Caco-2 (cell line): ENCODE measurements at regions not wholly inside any gene's neighbourhood (a gene's known extent, or its start where the extent isn't known, plus 50 kb on each side); places are given as distances from the start of the nearest gene placed in this dataset.
A peak's percentile ranks its signal among the peaks of the same experiment; 100 is the strongest.
"Not testable (repeated sequence)": the region's sequence is repeated elsewhere in the genome, so short reads cannot be mapped to it uniquely, and the experiment has no call there.

ENCODE experiments used
- BruUV-seq: library from RNA; stranded (reverse); fragments of 400-500 nt; replicated peaks from 2 replicates; lab custom pipeline; 2021; lab: Mats Ljungman, UMichigan
- CTCF ChIA-PET: fragments of 300-600 bp; sonication (Branson Sonifier 250); formaldehyde crosslinking; loops from one replicate; lab custom pipeline; 2022; ENCODE audit warnings: antibody characterized with exemption; lab: Charles Lee
- POLR2A ChIA-PET: fragments of 300-600 bp; sonication (Branson Sonifier 250); formaldehyde crosslinking; loops from one replicate; lab custom pipeline; 2022; ENCODE audit warnings: antibody characterized with exemption; lab: Charles Lee
- DNase-seq, 2 experiments: peaks; one replicate each; pipeline versions ENCODE4 v3.0.0 to v3.0.0-alpha.2; 2020 to 2022
- H3K27me3 ChIP-seq: replicated peaks from 2 replicates; pipeline ENCODE4 v1.6.0; 2011; ENCODE audit warnings: low read length; ENCODE audit not compliant: control insufficient read depth, insufficient read depth
- H3K36me3 ChIP-seq: 2 replicates; pipeline ENCODE4 v1.5.1; 2011; ENCODE audit warnings: low read length; ENCODE audit not compliant: control insufficient read depth, insufficient read depth
- H3K4me1 ChIP-seq: fragments of 250-450 bp; sonication (Bioruptor Pico); 2 replicates; pipeline ENCODE4 v1.5.1; 2020; ENCODE audit warnings: mild to moderate bottlenecking
- H3K4me3 ChIP-seq: 2 replicates; pipeline ENCODE4 v1.5.1; 2011; ENCODE audit warnings: low read depth, mild to moderate bottlenecking, control low read depth, low read length
- H3K9me3 ChIP-seq: fragments of 250-450 bp; sonication (Bioruptor Pico); 2 replicates; pipeline ENCODE4 v1.5.1; 2020; ENCODE audit warnings: mild to moderate bottlenecking, moderate library complexity
- H3K27ac Mint-ChIP-seq: one replicate; pipeline ENCODE4 v1.8.0; 2022; ENCODE audit warnings: mixed read lengths; ENCODE audit not compliant: unreplicated experiment
- H3K27me3 Mint-ChIP-seq: one replicate; pipeline ENCODE4 v1.8.0; 2022; ENCODE audit warnings: mixed read lengths; ENCODE audit not compliant: insufficient read depth, unreplicated experiment
- H3K36me3 Mint-ChIP-seq: one replicate; pipeline ENCODE4 v1.8.0; 2022; ENCODE audit warnings: mild to moderate bottlenecking, mixed read lengths; ENCODE audit not compliant: insufficient read depth, unreplicated experiment
- H3K4me1 Mint-ChIP-seq: one replicate; pipeline ENCODE4 v1.8.0; 2022; ENCODE audit warnings: low read depth, mixed read lengths; ENCODE audit not compliant: unreplicated experiment
- H3K4me3 Mint-ChIP-seq: one replicate; pipeline ENCODE4 v1.8.0; 2022; ENCODE audit warnings: mild to moderate bottlenecking, moderate library complexity, mixed read lengths; ENCODE audit not compliant: unreplicated experiment
- H3K9me3 Mint-ChIP-seq: one replicate; pipeline ENCODE4 v1.8.0; 2022; ENCODE audit warnings: mixed read lengths; ENCODE audit not compliant: unreplicated experiment
- CTCF ChIP-seq, 2 experiments: fragments of 200-600 bp in 1 of 2; IDR thresholded peaks; 1 replicate in 1 of 2; 2 replicates in 1 of 2; pipeline versions ENCODE4 v1.5.1 to v1.8.0; 2011 to 2022; ENCODE audit warnings: antibody characterized with exemption in 1 of 2, control low read depth in 1 of 2, inconsistent platforms in 1 of 2, low read depth in 1 of 2, low read length in 1 of 2, mild to moderate bottlenecking in 1 of 2, moderate library complexity in 1 of 2; ENCODE audit not compliant: insufficient read depth in 1 of 2, severe bottlenecking in 1 of 2, unreplicated experiment in 1 of 2
- intact Hi-C: fragments of 100-400 bp; cut with micrococcal nuclease; formaldehyde crosslinking; loops from one replicate; pipeline ENCODE4 v1.10.0; 2022; ENCODE audit not compliant: unreplicated experiment

DNA sequence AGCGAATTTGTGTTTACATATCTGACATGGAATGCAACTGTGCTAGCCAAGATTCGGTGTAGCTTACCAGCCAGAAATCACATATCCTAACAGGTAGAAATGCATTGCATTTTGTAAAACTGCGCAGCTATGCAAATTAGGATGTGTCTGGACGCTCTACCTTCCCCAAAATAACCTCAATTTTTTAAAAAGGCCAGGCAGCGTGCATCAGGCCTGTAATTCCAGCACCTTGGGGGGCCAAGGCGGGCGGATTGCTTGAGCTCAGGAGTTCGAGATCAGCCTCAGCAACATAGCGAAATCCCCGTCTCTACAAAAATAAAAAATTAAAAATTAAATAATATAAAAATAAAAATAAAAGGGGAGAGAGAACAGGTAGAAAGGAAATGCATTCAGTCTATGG is 305.0 kb downstream of the TYW1 start:
- peak overlapping the region; percentile 85 for H3K4me3 Mint-ChIP-seq
- peaks cover 42% of the 10 kb centered on the region for H3K36me3 Mint-ChIP-seq
- BruUV-seq, result no TSS peak
- intact Hi-C loops, result loop anchor here (2.0 kb wide), 1 partner anchor 125 kb away; no protein-coding TSS in a partner anchor
- H3K9me3 Mint-ChIP-seq, result no peaks in the 10 kb centered on the region
- Histone ChIP-seq H3K9me3 (no peaks in the 10 kb centered on the region), H3K4me3 (peak overlapping the region; percentile 69), H3K27me3 (no peaks in the 10 kb centered on the region), H3K36me3 (no peaks in the 10 kb centered on the region), H3K4me1 (no peaks in the 10 kb centered on the region)
- ChIA-PET CTCF (interaction anchor here (0.6 to 1.2 kb wide), 3 partner anchors 13 to 329 kb away, joined by 3 to 5 read pairs (median 4); no protein-coding TSS in a partner anchor), POLR2A (interaction anchor here (0.5 to 1.4 kb wide), 10 partner anchors 18 to 808 kb away, joined by 3 to 10 read pairs (median 4); partner anchors contain the start of genes SBDS and TYW1)
- H3K27ac Mint-ChIP-seq, result peak overlapping the region; percentile 96
- peaks cover 6% of the 10 kb centered on the region for H3K4me1 Mint-ChIP-seq
- H3K27me3 Mint-ChIP-seq, result no peaks in the 10 kb centered on the region
- TF ChIP-seq CTCF (IDR thresholded peaks at IDR 0.05; ENCODE audit: insufficient read depth in 1 of 2, low read depth in 1 of 2, low read length in 1 of 2, severe bottlenecking in 1 of 2, unreplicated experiment in 1 of 2), result no peak
- no peak for DNase-seq

DNA sequence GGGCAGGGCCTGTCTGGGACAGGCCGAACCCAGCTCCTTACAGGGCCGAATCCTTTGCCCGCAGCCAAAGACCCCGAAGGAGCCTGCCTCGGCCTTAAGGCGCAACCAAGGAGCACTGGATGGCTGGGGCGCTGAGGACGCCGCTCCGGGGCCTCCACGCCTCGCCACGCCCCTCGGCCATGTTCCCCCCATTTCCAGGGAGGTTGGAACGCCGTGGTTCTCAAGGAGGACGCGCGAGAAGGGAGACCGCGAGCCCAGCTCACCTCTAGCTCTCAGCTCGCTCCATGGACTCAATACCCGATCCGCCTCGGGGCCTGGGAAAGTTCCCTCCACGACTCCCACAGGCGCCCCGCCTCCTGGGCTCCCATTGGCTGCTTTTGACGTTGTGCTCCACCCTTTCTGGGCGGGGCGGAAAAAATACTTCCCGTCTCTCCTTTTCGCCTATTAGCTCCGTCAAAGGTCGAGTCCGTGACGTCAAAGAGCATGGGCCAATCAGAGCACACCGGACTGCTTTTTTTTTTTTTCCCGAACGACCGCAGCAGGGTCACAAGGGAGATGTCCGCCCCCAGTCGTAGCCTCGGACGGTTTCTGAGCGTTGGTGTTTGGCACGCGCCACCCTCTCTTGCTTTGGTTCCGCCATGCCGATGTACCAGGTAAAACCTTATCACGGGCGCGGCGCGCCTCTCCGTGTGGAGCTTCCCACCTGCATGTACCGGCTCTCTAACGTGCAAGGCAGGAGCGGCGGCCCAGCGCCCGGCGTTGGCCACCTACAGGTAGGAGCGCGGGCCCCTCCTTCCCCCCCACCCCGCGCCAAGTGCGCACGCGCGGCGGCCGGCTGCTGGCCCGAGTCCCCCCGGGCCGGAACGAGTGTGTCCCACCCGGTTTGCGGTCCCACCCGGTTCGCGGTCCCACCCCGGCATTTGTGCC is 305.7 kb downstream of the TYW1 start:
- H3K36me3 Mint-ChIP-seq, result peaks cover 50% of the 10 kb centered on the region
- BruUV-seq, result TSS peak; percentile 34
- H3K27ac Mint-ChIP-seq, result peak overlapping the region; percentile 96
- peaks cover 6% of the 10 kb centered on the region for H3K4me1 Mint-ChIP-seq
- intact Hi-C loops, result loop anchor here (2.0 kb wide), 1 partner anchor 126 kb away; no protein-coding TSS in a partner anchor
- peak overlapping the region; percentile 85 for H3K4me3 Mint-ChIP-seq
- peak overlapping the region; percentile 79 for H3K4me3 ChIP-seq
- no peaks in the 10 kb centered on the region for H3K4me1 ChIP-seq
- H3K27me3 Mint-ChIP-seq, result no peaks in the 10 kb centered on the region
- peak; percentile 99 for DNase-seq
- H3K9me3 ChIP-seq, result no peaks in the 10 kb centered on the region
- TF ChIP-seq CTCF (IDR thresholded peaks at IDR 0.05; ENCODE audit: insufficient read depth in 1 of 2, low read depth in 1 of 2, low read length in 1 of 2, severe bottlenecking in 1 of 2, unreplicated experiment in 1 of 2), result peak; percentile 31 to 43
- no peaks in the 10 kb centered on the region; the same call in 1 of the 2 replicates for H3K36me3 ChIP-seq
- ChIA-PET CTCF (interaction anchor here (0.6 to 1.2 kb wide), 4 partner anchors 12 to 330 kb away, joined by 3 to 8 read pairs (median 4); no protein-coding TSS in a partner anchor), POLR2A (interaction anchor here (0.5 to 1.4 kb wide), 13 partner anchors 17 to 809 kb away, joined by 3 to 10 read pairs (median 4); partner anchors contain the start of genes SBDS and TYW1)
- H3K9me3 Mint-ChIP-seq, result no peaks in the 10 kb centered on the region
- H3K27me3 ChIP-seq, result no peaks in the 10 kb centered on the region

DNA sequence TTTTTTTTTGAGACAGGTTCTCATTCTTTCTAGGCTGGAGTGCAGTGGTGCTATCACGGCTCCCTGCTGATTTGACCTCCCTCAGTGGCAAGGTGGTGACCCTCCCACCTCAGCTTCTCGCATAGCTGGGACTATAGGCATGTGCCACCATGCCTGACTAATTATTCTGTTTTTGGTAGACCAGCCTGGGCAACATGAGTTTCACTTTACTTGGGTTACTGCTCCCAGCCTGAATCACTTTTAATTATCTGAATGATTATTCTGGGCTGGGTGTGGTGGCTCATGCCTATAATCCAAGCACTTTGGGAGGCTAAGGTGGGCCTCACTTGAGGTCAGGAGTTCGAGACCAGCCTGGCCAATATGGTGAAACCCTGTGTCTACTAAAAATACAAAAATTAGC is 308.2 kb downstream of the TYW1 start:
- H3K4me3 Mint-ChIP-seq, H3K9me3 Mint-ChIP-seq, H3K27me3 ChIP-seq, intact Hi-C loops, H3K4me3 ChIP-seq, H3K36me3 ChIP-seq, H3K4me1 Mint-ChIP-seq, H3K9me3 ChIP-seq, H3K27ac Mint-ChIP-seq, H3K4me1 ChIP-seq, BruUV-seq, POLR2A ChIA-PET, CTCF ChIA-PET, DNase-seq, H3K27me3 Mint-ChIP-seq: not testable (repeated sequence)
- H3K36me3 Mint-ChIP-seq, result peaks cover 71% of the 10 kb centered on the region
